GM12878 (cell line): ENCODE measurements at regions not wholly inside any gene's neighbourhood (a gene's known extent, or its start where the extent isn't known, plus 50 kb on each side); places are given as distances from the start of the nearest gene placed in this dataset.

Experiments
- CTCF ChIP-seq, 3 experiments: IDR thresholded peaks in 2 of 3; conservative IDR thresholded peaks in 1 of 3; 2 replicates each; pipeline ENCODE4 v1.5.1; 2011; ENCODE audit warnings: low read depth in 3 of 3, low read length in 3 of 3, mild to moderate bottlenecking in 3 of 3, control low read depth in 2 of 3, moderate library complexity in 2 of 3, inconsistent platforms in 1 of 3, mixed read lengths in 1 of 3; ENCODE audit not compliant: control insufficient read depth in 2 of 3, insufficient read depth in 1 of 3; ENCODE audit errors: extremely low read depth in 1 of 3
- EZH2 ChIP-seq: IDR thresholded peaks from 2 replicates; pipeline ENCODE4 v1.6.1; 2012; ENCODE audit warnings: low read depth, mild to moderate bottlenecking, control low read depth, inconsistent platforms, low read length, borderline replicate concordance; ENCODE audit not compliant: control insufficient read depth
- FOXK2 ChIP-seq: fragments of 450-650 bp; IDR thresholded peaks from 2 replicates; pipeline ENCODE4 v1.6.1; 2017; ENCODE audit warnings: mild to moderate bottlenecking, moderate library complexity
- GABPA ChIP-seq: IDR thresholded peaks from 2 replicates; pipeline ENCODE4 v1.6.1; 2014; ENCODE audit warnings: antibody characterized with exemption, low read depth, mild to moderate bottlenecking, inconsistent platforms
- POLR2AphosphoS5 ChIP-seq: IDR thresholded peaks from 2 replicates; pipeline ENCODE4 v1.6.1; 2011; ENCODE audit warnings: mild to moderate bottlenecking, low read length, inconsistent platforms
- SREBF2 ChIP-seq: IDR thresholded peaks from 2 replicates; pipeline ENCODE4 v1.6.1; 2012; ENCODE audit warnings: mild to moderate bottlenecking, low read length
- ZBTB4 ChIP-seq: fragments of 450-650 bp; formaldehyde crosslinking; IDR thresholded peaks from 2 replicates; pipeline ENCODE4 v1.4.0; 2022; ENCODE audit warnings: mild to moderate bottlenecking, moderate library complexity
- ZNF207 ChIP-seq: fragments of 450-650 bp; IDR thresholded peaks from 2 replicates; pipeline ENCODE4 v1.6.1; 2014; ENCODE audit warnings: antibody characterized with exemption, mild to moderate bottlenecking, borderline replicate concordance

GRCh38 chr14:84493779-84494178 lies 1036.2 kb upstream of the FLRT2 start:
- no peak for TF ChIP-seq ZBTB4 (CRISPR knock-in tag)
- TF ChIP-seq CTCF (IDR thresholded peaks at IDR 0.05 in 2 of 3, conservative IDR thresholded peaks at IDR 0.05 in 1 of 3; ENCODE audit: control insufficient read depth in 2 of 3, extremely low read depth in 1 of 3, insufficient read depth in 1 of 3, low read depth in 3 of 3, low read length in 3 of 3) = no peak
- TF ChIP-seq FOXK2 = no peak
- TF ChIP-seq EZH2 = no peak
- no peak for TF ChIP-seq SREBF2
- no peak for TF ChIP-seq ZNF207
- TF ChIP-seq POLR2AphosphoS5 = no peak
- no peak for TF ChIP-seq GABPA
